ENCODE measurements at regions not wholly inside any gene's neighbourhood (a gene's known extent, or its start where the extent isn't known, plus 50 kb on each side); places are given as distances from the start of the nearest gene placed in this dataset.

DNA sequence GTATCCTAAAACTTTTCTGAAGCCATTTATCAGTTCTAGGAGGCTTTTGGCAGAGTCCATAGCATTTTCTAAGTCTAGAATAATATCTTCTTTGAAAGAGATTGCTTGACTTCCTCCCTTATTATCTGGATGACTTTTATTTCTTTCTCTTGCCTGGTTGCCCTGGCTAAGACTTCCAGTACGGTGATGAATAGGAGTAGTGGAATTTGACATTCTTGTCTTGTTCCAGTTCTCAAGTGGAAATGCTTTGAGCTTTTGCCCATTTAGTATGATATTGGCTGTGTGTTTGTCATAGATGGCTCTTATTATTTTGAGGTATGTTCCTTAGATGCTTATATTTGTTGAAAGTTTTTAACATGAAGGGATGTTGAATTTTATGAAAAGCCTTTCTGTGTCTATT is 1647.9 kb downstream of the PLA2G4A start:
- FAIRE-seq = no peak
- no peak for TF ChIP-seq POLR2A (IDR thresholded peaks at IDR 0.05; ENCODE audit: low read depth, low read length)
- DNase-seq (ENCODE audit: insufficient read length, low spot score) = no peak

GRCh38 chr1:188489336-188490112 is 1660.8 kb downstream of the PLA2G4A start:
- peak; percentile 10 for DNase-seq (ENCODE audit: insufficient read length, low spot score)
- TF ChIP-seq POLR2A (IDR thresholded peaks at IDR 0.05; ENCODE audit: low read depth, low read length) = no peak
- peak; percentile 79 for FAIRE-seq

DNA sequence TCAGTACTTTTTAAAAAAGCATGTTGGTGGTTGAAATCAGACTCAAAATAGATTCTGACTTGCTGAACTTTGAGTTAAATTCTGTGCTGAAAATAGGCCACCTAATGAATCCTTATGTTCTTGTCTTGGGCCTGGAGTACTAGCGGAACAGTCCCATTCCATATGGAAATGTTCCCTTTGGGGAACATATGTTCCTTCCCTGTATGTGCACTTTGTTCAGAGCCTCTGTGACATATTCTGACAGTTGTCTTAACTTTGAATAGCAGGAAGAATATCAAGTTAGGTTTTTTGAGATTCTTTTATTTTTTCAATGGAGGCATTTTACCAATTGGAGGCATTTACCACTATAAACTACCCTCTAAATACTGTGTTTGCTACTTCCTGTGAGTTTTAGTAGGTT is 1667.8 kb downstream of the PLA2G4A start:
- DNase-seq (ENCODE audit: insufficient read length, low spot score) (no peak), FAIRE-seq (no peak)
- TF ChIP-seq POLR2A (IDR thresholded peaks at IDR 0.05; ENCODE audit: low read depth, low read length) = no peak

DNA sequence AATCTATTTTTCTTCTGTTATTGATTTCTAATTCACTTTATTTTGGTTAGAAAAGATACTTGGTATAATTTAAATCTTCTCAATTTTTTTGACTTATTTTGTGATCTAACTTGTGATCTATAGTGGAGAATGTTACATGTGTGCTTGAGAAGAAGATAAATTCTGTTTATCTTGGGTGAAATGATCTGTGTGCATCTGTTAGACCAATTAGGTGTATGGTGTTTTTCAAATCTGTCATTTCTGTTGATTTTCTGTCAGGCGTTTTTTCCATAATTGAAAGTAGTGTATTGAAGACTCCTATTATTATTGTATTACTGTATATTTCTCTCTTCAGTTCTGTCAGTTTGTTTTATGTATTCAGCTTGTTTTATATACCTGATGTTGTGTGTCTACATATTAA is 1668.3 kb downstream of the PLA2G4A start:
- no peak for TF ChIP-seq POLR2A (IDR thresholded peaks at IDR 0.05; ENCODE audit: low read depth, low read length)
- FAIRE-seq (no peak), DNase-seq (ENCODE audit: insufficient read length, low spot score) (no peak)

GRCh38 chr1:188499690-188500089 is 1670.9 kb downstream of the PLA2G4A start:
- FAIRE-seq (no peak), DNase-seq (ENCODE audit: insufficient read length, low spot score) (no peak)
- no peak for TF ChIP-seq POLR2A (IDR thresholded peaks at IDR 0.05; ENCODE audit: low read depth, low read length)

- DNase-seq (ENCODE audit: insufficient read length, low spot score) = no peak
- FAIRE-seq = no peak
- TF ChIP-seq POLR2A (IDR thresholded peaks at IDR 0.05; ENCODE audit: low read depth, low read length) = no peak
Observed at GRCh38 chr1:188514917-188515316, 1686.2 kb downstream of the PLA2G4A start.

- FAIRE-seq (peak; percentile 55), DNase-seq (ENCODE audit: insufficient read length, low spot score) (no peak)
- no peak for TF ChIP-seq POLR2A (IDR thresholded peaks at IDR 0.05; ENCODE audit: low read depth, low read length)
Observed at GRCh38 chr1:188517139-188517538, 1688.4 kb downstream of the PLA2G4A start.

GRCh38 chr1:188551176-188551575 is 1722.4 kb downstream of the PLA2G4A start:
- TF ChIP-seq POLR2A (IDR thresholded peaks at IDR 0.05; ENCODE audit: low read depth, low read length) = no peak
- DNase-seq (ENCODE audit: insufficient read length, low spot score) = no peak
- no peak for FAIRE-seq

GRCh38 chr1:188557053-188557452 is 1728.3 kb downstream of the PLA2G4A start:
- DNase-seq (ENCODE audit: insufficient read length, low spot score) (no peak), FAIRE-seq (no peak)
- no peak for TF ChIP-seq POLR2A (IDR thresholded peaks at IDR 0.05; ENCODE audit: low read depth, low read length)

GRCh38 chr1:188582911-188583532 is 1754.3 kb downstream of the PLA2G4A start:
- TF ChIP-seq POLR2A (IDR thresholded peaks at IDR 0.05; ENCODE audit: low read depth, low read length) = no peak
- no peak for FAIRE-seq
- no peak for DNase-seq (ENCODE audit: insufficient read length, low spot score)

- TF ChIP-seq POLR2A (IDR thresholded peaks at IDR 0.05; ENCODE audit: low read depth, low read length) = no peak
- FAIRE-seq (no peak), DNase-seq (ENCODE audit: insufficient read length, low spot score) (no peak)
Observed at GRCh38 chr1:188584119-188584518, 1755.4 kb downstream of the PLA2G4A start.

DNA sequence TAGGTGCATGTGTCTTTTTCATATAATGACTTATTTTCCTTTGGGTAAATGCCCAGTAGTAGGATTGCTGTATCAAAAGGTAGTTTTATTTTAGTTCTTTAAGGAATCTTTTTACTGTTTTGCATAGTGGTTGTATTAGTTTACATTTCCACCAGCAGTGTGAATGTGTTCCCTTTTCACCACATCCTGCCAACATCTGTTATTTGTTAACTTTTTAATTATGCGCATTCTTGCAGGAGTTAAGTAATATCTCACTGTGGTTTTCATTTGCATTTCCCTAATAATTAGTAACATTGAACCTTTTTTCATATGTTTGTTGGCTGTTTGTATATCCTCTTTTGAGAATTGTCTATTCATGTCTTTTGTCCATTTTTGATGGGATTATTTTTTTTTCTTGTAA is 1761.9 kb downstream of the PLA2G4A start:
- TF ChIP-seq POLR2A (IDR thresholded peaks at IDR 0.05; ENCODE audit: low read depth, low read length) = no peak
- no peak for FAIRE-seq
- DNase-seq (ENCODE audit: insufficient read length, low spot score) = no peak

DNA sequence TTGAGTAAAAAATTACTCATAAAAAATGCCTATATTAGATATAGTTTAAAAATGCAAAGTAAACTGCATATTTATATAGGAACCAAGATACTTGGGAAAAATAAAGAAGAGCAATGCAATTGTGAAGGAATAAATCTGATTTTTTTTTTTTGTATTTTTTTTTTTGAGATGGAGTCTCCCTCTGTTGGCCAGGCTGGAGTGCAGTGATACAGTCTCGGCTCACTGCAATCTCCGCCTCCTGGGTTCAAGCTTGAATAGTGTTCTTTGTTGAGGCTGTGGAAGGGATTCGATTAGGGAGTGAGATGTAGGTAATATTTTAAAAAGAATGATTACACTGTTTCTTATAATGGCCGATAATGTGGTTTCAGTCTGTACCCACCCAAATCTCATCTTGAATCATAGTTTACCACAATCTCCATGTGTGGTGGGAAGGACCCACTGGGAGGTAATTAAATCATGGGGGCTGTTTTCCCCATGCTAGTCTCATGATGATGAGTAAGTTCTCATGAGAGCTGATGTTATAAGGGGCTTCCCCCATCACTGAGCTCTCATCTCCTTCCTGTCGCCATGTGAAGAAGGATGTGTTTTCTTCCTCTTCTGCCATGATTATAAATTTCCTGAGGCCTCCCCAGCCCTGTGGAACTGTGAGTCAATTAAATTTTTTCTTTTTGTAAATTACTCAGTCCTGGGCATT is 1765.9 kb downstream of the PLA2G4A start:
- TF ChIP-seq POLR2A (IDR thresholded peaks at IDR 0.05; ENCODE audit: low read depth, low read length) = no peak
- no peak for DNase-seq (ENCODE audit: insufficient read length, low spot score)
- FAIRE-seq = no peak

DNA sequence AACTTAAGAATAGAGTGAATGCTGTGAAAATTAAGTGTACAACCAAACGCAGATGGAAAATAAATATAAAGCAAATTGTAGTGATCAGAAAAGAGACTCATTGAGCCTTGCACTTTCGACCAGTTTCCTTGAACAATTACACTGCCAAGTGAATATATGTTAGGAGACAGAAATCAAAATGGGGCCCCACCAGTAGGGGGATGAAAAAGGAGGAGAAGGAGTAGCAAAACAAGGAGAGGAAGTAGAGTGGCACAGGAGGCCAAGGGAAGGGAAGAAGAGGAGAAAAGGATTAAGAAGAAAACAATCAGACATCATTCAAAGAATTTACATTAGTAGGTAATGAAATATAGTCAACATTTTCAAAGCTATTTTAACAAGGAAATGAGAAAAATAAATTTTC is 1770.6 kb downstream of the PLA2G4A start:
- no peak for TF ChIP-seq POLR2A (IDR thresholded peaks at IDR 0.05; ENCODE audit: low read depth, low read length)
- DNase-seq (ENCODE audit: insufficient read length, low spot score) (no peak), FAIRE-seq (no peak)

DNA sequence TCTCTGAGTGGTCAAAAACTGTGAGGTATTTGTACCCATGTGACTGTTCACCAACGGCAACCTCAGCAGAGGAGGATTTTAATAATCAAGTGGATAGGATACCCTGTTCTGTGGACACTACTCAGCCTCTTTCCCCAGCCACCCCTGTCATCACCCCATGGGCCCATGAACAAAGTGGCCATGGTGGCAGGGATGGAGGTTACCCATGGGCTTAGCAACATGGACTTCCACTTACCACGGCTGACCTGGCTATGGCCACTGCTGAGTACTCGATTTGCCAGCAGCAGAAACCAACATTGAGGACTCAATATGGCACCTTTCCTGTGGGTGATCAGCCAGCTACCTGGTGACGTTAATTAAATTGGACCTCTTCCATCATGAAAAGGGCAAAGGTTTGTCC is 1782.7 kb downstream of the PLA2G4A start:
- no peak for TF ChIP-seq POLR2A (IDR thresholded peaks at IDR 0.05; ENCODE audit: low read depth, low read length)
- FAIRE-seq (no peak), DNase-seq (ENCODE audit: insufficient read length, low spot score) (no peak)

All from H54 (cell line).